ENCODE measurements at regions not wholly inside any gene's neighbourhood (a gene's known extent, or its start where the extent isn't known, plus 50 kb on each side); places are given as distances from the start of the nearest gene placed in this dataset.

GRCh38 chr6:41996997-41997396 lies 53.3 kb upstream of the TAF8 start:
- H3K4me1 ChIP-seq (ENCODE audit: insufficient read depth, low read length): peaks cover 5% of the 10 kb centered on the region; the same call in 1 of the 2 replicates
- no peak; the same call in 2 of the 3 replicates for ATAC-seq (ENCODE audit: insufficient read depth, low read depth)

GRCh38 chr6:41997456-41997855 lies 52.9 kb upstream of the TAF8 start:
- DNase-seq (no peak), ATAC-seq (ENCODE audit: insufficient read depth, low read depth) (no peak)
- Histone ChIP-seq H3K4me2 (ENCODE audit: insufficient read depth, low read length) (no peak overlapping the region), H3K9ac (ENCODE audit: low read depth, low read length) (no peak overlapping the region), H3K9me3 (ENCODE audit: insufficient read depth, low read length, severe bottlenecking) (no peaks in the 10 kb centered on the region), H3K79me2 (ENCODE audit: insufficient read depth, low read length) (peaks cover 38% of the 10 kb centered on the region), H3K27me3 (ENCODE audit: insufficient read depth, low read length, poor library complexity) (no peaks in the 10 kb centered on the region), H3K27ac (ENCODE audit: low read length) (peak overlapping the region; percentile 3), H3K4me1 (ENCODE audit: insufficient read depth, low read length) (peaks cover 5% of the 10 kb centered on the region; the same call in 1 of the 2 replicates), H3K4me3 (ENCODE audit: low read depth in 1 of 2, low read length in 2 of 2) (no peak overlapping the region), H4K20me1 (ENCODE audit: insufficient read depth, low read length) (no peaks in the 10 kb centered on the region), H2AFZ (ENCODE audit: low read depth, low read length) (no peak overlapping the region), H3K36me3 (ENCODE audit: insufficient read depth, low read length) (peaks cover 6% of the 10 kb centered on the region; the same call in 1 of the 2 replicates)
- TF ChIP-seq EZH2 (IDR thresholded peaks at IDR 0.05; ENCODE audit: borderline replicate concordance, low read depth, low read length, severe bottlenecking): no peak
- no peak for TF ChIP-seq CTCF (IDR thresholded peaks at IDR 0.05; ENCODE audit: borderline replicate concordance, extremely low read depth, low read length, poor library complexity, severe bottlenecking)

More at GRCh38 chr6:41996997-41997396, 53.3 kb upstream of the TAF8 start:
- Histone ChIP-seq H3K4me2 (ENCODE audit: insufficient read depth, low read length) (no peak overlapping the region), H3K27me3 (ENCODE audit: insufficient read depth, low read length, poor library complexity) (no peaks in the 10 kb centered on the region), H3K9me3 (ENCODE audit: insufficient read depth, low read length, severe bottlenecking) (no peaks in the 10 kb centered on the region), H3K4me3 (ENCODE audit: low read depth in 1 of 2, low read length in 2 of 2) (no peak overlapping the region), H3K36me3 (ENCODE audit: insufficient read depth, low read length) (peaks cover 6% of the 10 kb centered on the region; the same call in 1 of the 2 replicates), H2AFZ (ENCODE audit: low read depth, low read length) (no peak overlapping the region), H3K9ac (ENCODE audit: low read depth, low read length) (no peak overlapping the region), H3K79me2 (ENCODE audit: insufficient read depth, low read length) (peaks cover 37% of the 10 kb centered on the region), H3K27ac (ENCODE audit: low read length) (peak overlapping the region; percentile 3), H4K20me1 (ENCODE audit: insufficient read depth, low read length) (no peaks in the 10 kb centered on the region)
- no peak for TF ChIP-seq CTCF (IDR thresholded peaks at IDR 0.05; ENCODE audit: borderline replicate concordance, extremely low read depth, low read length, poor library complexity, severe bottlenecking)
- TF ChIP-seq EZH2 (IDR thresholded peaks at IDR 0.05; ENCODE audit: borderline replicate concordance, low read depth, low read length, severe bottlenecking): no peak
- no peak for DNase-seq
